GM19438 (cell line): ENCODE measurements at regions not wholly inside any gene's neighbourhood (a gene's known extent, or its start where the extent isn't known, plus 50 kb on each side); places are given as distances from the start of the nearest gene placed in this dataset.
A peak's percentile ranks its signal among the peaks of the same experiment; 100 is the strongest.

Experiments
- ATAC-seq: cut with Tn5 transposase; IDR thresholded peaks from one replicate; pipeline ENCODE4 v1.9.1; 2021; ENCODE audit warnings: low read depth; ENCODE audit not compliant: unreplicated experiment

- ATAC-seq = no peak
These were observed 499.2 kb downstream of the PTPRC start for GRCh38 chr1:199138061-199138460.

GRCh38 chr1:199149591-199149990, 510.8 kb downstream of the PTPRC start:
- no peak for ATAC-seq

GRCh38 chr1:199150756-199151155, 511.9 kb downstream of the PTPRC start:
- no peak for ATAC-seq

DNA sequence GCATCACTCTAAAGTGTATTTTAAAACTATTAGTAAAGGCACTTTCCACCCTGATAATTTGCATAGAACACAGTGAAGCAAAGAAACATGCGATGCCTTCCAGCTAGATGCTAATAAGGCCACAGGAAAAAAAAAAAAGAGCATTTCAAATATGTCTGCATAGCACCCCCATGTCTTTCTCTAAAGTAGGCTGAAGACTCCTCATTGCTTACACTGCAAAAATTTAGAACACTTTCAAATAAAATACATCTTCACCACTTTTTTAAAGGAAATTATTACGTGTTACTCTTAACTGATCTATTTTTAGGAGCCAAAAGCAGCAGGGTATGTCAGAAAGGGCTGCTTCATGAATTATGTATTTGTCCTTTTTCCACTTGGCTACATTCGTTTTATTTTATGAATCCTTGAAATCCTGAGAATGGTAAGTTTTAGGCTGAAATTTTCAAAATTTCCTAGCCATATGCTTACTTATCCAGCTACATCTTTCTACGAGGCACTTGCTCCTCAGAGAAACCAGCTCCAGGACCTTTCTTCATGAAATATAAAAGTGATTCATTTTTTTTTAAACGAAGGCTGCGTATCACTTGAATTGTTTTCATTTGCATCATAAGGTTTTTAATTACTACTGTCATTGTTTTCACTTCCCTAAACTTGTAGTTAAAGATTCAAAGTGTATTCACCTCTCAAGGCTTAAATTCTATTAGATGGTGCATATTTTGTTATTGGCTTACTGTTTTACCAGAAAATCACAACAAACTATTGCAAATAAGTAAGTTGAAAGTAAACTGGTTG, 513.0 kb downstream of the PTPRC start:
- ATAC-seq = peak; percentile 72

GRCh38 chr1:199152676-199153075, 513.8 kb downstream of the PTPRC start:
- ATAC-seq = peak; percentile 4

- no peak for ATAC-seq
These were observed 516.6 kb downstream of the PTPRC start for GRCh38 chr1:199155166-199156019.

- ATAC-seq = no peak
These were observed 518.7 kb downstream of the PTPRC start for GRCh38 chr1:199157494-199157893.

DNA sequence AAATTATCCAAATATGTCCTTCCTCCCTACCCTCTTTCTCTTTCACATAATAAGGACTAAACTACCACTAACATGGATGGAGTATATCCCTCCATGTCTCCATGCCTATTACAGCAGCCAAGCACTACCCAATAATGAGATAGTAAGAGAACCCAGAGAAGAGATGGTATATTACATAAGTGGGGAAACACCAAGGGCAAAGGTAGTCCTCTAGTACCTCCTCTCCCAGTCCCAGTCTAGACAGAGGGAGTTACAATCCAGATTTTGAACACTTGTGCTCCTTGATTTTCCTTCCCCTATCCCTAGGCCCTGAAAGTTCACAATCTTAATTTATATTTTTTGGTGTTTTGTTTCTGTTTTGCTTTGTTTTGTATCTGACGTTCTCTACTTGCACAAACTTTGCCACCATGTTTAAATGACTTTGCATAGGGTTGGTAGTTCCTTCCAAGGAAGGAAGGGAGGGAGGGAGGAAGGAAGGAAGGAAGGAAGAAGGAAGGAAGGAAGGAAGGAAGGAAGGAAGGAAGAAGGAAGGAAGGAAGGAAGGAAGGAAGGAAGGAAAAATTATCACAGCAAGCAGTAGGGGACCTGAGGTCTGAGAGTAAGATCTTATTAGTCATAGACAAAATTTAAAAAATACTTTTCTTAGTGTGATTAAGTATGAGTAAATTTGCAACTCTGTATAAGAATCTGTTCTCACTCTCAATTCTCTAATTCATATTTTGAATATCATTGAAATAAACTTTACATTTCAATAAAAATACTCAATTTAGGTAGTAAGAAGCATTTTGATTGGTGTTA, 521.9 kb downstream of the PTPRC start:
- no peak for ATAC-seq

DNA sequence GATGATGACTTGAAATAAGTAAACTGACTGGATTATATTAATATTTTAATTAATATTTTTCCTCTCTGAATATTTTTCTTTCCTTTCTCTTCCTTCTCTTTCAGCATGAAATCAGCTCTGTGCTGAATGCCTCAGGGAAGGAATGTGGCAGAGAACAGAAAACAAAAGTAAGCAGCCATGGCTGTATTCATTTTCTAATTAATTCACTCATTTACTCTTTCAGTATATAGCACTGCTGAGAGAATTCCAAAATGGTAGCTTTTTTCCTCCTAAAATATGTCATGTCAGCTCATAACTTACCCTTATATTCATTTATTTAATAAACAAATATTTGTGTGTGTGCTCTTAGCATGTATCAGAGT, 522.5 kb downstream of the PTPRC start:
- no peak for ATAC-seq

DNA sequence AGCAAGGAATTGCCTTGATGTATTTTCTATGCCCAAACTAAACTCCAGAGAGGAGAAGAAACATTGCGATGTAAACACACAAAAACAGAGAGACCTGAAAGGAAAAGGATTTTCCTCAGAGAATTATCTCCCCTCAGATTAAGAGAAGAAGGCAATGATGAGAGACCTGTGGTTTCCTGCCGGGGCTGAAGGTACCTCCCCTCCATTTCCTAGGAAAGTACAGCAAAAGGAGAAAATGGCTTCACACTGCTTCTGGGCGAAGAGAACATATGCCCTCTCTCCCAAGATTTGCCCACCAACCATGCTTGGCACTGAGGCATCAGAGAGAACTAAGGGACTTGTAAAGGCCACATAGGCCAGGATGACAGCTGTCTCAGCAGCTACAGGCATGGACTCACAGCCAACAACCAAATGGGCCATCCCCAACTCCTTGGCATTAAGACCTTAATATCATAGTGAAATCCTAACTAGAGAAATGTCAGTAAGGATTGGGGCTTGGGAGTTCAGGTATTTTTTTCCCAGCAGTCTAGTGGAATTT, 523.0 kb downstream of the PTPRC start:
- ATAC-seq = no peak

DNA sequence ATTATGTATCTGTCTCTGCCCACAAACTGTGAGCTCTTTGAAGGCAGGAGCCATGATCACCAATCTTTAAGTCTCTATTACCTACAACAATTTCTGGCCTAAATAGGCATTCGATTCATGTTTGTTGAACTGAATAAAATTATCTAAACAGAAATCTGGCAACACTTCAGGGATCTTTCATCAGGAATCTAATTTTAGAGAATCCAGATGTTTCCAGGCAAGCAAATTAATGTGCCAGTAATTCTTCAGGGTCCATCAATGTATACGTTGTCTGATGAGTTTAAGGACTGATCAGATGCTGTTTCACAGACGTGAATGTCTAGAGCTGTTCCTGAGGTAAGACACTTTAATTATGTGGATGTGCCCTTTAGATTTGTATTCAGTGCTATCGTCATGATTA, 524.4 kb downstream of the PTPRC start:
- no peak for ATAC-seq

DNA sequence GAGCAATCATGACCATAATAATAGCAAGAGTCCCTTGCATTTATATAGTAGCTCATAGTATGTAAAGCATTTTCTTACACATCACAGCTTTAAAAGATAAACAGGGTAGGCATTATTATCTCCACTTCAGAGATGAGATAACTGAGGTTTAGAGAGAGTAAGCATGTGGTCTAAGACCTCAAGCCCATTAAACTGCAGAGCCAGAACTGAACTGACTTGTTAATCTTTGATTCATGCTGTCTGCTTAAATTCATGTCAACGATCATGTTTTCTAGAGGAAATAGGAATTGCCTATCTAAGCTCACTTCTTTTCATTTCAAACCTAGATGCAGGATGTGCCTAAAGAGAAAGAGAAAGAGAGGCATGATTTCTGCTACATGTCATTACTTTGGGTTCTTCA, 524.8 kb downstream of the PTPRC start:
- no peak for ATAC-seq

DNA sequence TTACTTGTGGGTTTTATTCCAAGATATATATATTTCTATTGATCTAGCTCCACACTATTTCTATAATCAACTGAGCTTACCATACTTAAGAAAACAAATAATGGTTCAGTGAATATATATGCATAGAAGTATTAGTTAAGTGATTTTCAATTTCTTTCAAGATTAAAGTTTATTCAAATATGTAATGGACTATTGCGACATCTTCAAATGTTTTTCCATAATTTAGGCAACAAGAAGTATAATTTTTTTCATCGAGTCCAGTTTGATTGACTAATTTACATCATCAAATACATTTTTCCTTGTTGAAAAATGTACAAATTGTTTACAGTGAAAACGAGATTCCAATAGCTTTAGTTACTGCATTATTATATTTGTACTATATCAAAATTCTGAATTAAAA, 528.6 kb downstream of the PTPRC start:
- no peak for ATAC-seq

DNA sequence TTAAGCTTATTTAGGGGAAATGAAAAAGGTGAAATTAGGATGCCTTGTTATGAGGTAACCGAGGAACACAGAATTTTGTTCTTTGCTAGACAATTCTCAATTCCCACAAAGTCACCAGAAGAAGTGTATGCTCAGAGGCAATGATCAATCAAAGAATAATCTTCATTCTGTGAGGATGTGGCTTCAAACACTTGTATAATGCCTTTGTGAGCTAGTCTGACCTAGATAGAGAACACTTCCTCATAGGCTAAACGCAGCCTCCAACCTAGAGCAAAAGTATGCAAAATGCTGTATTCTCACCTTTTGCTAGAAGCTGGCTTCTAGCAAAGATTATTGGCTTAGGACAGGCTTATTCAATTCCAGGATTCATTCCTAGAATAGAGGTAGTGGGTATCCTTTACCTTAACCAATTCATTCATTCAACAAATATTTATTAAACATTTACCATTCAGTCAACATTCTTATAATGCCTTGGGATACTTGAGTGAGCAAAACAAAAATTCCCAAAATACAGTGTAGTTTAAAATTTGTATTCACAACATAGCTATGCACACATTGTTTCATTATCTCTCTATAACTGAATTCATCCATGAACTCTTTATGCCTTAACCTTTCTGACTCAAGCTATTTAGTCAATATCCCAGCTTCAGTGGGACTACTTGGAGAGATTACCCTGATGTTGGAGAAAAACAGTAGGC, 530.2 kb downstream of the PTPRC start:
- no peak for ATAC-seq

DNA sequence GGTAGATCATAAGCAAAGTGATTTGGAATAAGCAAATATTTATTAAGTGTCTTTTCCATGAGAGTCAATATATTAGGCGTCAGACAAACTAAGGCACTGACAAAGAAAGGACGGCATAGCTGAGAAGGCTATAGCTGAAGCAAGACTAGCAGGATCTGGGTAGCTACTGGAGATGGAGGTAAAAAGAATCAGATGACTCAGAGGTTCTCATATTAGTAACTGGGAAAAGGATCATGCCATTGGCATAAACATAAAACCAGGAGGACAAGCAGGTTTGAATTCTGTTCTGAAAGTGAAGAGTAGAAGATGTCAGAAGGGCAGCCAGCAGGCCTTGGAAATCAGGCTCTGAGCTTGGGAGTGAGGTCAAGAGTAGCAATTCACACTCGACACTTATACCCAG, 531.9 kb downstream of the PTPRC start:
- no peak for ATAC-seq

DNA sequence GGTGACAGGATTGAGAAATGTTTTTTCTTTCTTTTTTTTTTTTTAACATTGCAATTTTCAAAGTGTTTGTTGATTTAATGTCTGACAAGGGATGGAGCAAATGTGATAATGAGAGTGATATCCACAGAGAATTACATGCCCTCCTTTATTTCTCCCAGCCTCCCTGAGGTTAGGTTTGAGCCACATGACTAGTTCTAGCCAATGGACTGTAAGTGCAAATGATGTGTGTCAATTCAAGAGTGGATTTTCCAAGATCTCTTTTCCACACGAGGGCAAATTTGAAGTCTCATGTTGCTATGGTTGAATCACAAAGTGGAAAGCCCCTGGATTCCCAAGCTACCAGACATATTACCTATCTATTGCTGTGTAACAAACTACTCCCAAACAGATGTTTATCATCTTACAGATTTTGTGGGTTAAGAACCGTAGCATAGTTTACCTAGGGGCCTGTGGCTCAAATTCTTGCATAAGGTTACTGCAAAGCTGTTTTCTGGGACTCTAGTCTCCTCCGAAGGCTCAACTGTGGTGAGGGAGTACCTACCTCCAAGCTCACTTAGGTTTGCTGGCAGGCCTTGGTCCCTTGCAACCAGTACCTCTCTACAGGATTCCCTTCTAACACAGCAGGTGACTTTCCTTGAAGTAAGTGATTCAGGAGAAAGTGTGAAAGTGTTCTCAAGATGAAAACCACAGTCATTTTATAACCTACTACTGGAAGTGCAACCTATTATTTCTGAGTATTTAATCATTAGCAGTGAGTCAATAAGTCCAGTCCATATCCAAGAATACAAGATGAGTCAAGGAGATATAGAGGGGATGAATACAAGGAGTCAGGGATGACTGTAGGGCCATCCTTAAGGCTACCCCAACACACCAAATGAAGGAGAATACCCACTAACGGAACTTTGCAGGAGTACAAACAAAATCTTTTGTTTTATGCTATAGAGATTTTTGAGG, 533.6 kb downstream of the PTPRC start:
- ATAC-seq = no peak

DNA sequence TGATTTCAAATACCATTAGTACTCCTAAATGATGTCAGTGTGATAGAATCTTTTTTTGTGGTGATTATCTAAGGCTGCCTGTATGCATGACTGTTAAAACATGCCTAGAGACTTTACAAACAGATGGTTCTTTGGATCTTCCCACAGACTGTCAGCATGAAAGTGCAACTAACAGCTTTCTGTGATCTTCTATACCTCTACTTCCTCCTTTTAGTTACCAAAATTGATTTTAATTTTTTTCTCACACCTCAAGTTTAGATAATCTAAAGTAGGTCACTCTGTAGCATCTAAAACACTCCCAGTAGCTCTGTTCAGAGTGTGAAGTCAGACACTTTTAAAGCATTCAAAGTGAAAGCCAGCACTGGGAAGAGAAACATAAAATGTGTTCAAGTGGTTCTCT, 534.5 kb downstream of the PTPRC start:
- ATAC-seq = peak; percentile 96

DNA sequence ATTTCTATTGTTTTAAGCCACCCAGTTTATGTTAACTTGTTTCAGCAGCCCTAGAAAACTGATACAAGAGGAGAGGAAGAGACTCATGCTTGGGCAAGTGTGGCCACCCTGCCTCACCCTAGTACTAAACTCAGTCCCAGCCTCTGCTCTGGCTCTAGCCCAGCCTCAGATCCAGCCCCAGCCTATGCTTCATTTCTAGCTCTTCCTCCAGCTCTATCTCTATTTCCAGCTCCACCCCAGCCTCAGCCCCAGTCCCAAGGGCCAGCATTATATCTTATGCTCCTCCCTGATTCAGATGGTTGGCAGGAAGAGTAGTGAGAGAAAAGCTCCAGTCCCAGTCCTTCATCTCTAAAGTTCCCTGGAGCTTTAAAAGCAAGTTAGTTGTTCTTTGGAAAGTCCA, 535.5 kb downstream of the PTPRC start:
- no peak for ATAC-seq

- ATAC-seq = no peak
These were observed 537.9 kb downstream of the PTPRC start for GRCh38 chr1:199176713-199177112.
